Type B pancreatic cell (in vitro differentiated cells): ENCODE measurements at regions not wholly inside any gene's neighbourhood (a gene's known extent, or its start where the extent isn't known, plus 50 kb on each side); places are given as distances from the start of the nearest gene placed in this dataset.

ENCODE experiments used
- DNase-seq: peaks from one replicate; pipeline ENCODE4 v3.0.0; 2021; ENCODE audit warnings: mixed read lengths; ENCODE audit not compliant: unreplicated experiment; ENCODE audit errors: extremely low spot score
- H3K27ac Mint-ChIP-seq: 2 replicates; pipeline ENCODE4 v1.8.0; 2021; ENCODE audit warnings: mild to moderate bottlenecking, mixed read lengths
- H3K27me3 Mint-ChIP-seq: 2 replicates; pipeline ENCODE4 v1.8.0; 2021; ENCODE audit warnings: mixed read lengths
- H3K36me3 Mint-ChIP-seq: 2 replicates; pipeline ENCODE4 v1.8.0; 2021; ENCODE audit warnings: mixed read lengths
- H3K4me1 Mint-ChIP-seq: one replicate; pipeline ENCODE4 v1.8.0; 2021; ENCODE audit warnings: mixed read lengths; ENCODE audit not compliant: unreplicated experiment
- H3K4me3 Mint-ChIP-seq: 2 replicates; pipeline ENCODE4 v1.8.0; 2021; ENCODE audit warnings: mild to moderate bottlenecking, mixed read lengths
- H3K9me3 Mint-ChIP-seq: 2 replicates; pipeline ENCODE4 v1.8.0; 2021; ENCODE audit warnings: mixed read lengths
- TF ChIP-seq, protein P1 (sequence below): fragments of 200-600 bp; sonication (generic); conservative IDR thresholded peaks from 2 replicates; pipeline ENCODE4 v1.5.0; 2021; ENCODE audit warnings: antibody characterized with exemption, mild to moderate bottlenecking

GRCh38 chr15:85977586-85977985 lies 102.1 kb upstream of the AGBL1 start:
- DNase-seq: no peak
- peaks cover 11% of the 10 kb centered on the region for H3K27me3 Mint-ChIP-seq
- no peaks in the 10 kb centered on the region for H3K9me3 Mint-ChIP-seq
- TF ChIP-seq, protein P1, sequence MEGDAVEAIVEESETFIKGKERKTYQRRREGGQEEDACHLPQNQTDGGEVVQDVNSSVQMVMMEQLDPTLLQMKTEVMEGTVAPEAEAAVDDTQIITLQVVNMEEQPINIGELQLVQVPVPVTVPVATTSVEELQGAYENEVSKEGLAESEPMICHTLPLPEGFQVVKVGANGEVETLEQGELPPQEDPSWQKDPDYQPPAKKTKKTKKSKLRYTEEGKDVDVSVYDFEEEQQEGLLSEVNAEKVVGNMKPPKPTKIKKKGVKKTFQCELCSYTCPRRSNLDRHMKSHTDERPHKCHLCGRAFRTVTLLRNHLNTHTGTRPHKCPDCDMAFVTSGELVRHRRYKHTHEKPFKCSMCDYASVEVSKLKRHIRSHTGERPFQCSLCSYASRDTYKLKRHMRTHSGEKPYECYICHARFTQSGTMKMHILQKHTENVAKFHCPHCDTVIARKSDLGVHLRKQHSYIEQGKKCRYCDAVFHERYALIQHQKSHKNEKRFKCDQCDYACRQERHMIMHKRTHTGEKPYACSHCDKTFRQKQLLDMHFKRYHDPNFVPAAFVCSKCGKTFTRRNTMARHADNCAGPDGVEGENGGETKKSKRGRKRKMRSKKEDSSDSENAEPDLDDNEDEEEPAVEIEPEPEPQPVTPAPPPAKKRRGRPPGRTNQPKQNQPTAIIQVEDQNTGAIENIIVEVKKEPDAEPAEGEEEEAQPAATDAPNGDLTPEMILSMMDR: no peak
- no peaks in the 10 kb centered on the region for H3K36me3 Mint-ChIP-seq
- H3K4me1 Mint-ChIP-seq: no peaks in the 10 kb centered on the region
- no peak overlapping the region for H3K4me3 Mint-ChIP-seq
- H3K27ac Mint-ChIP-seq: no peak overlapping the region

DNA sequence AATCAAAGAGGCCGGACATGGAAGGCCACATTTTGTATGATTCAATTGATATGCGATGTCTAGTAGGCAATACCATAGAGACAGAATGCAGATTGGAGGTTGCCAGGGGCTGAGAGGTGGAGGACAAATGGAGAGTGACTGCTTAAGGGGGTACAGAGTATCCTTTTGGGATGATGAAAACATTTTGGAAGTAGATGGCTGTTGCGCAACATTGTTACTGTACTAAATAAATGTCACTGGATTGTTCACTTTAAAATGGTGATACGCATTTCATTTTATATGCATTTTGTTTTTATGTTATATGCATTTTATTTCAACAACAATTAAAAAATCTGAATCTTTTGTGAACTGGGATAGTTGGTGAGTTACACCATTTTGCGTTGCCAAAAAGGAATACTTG lies 99.7 kb upstream of the AGBL1 start:
- TF ChIP-seq, protein P1: no peak
- Mint-ChIP-seq H3K27ac (no peak overlapping the region), H3K9me3 (no peaks in the 10 kb centered on the region), H3K27me3 (peaks cover 11% of the 10 kb centered on the region), H3K36me3 (no peaks in the 10 kb centered on the region), H3K4me1 (no peaks in the 10 kb centered on the region), H3K4me3 (no peak overlapping the region)
- no peak for DNase-seq

GRCh38 chr15:85980946-85981345 lies 98.7 kb upstream of the AGBL1 start:
- Mint-ChIP-seq H3K27ac (no peak overlapping the region), H3K27me3 (peaks cover 11% of the 10 kb centered on the region), H3K4me1 (no peaks in the 10 kb centered on the region), H3K4me3 (no peak overlapping the region), H3K36me3 (no peaks in the 10 kb centered on the region), H3K9me3 (no peaks in the 10 kb centered on the region)
- TF ChIP-seq, protein P1: no peak
- no peak for DNase-seq

DNA sequence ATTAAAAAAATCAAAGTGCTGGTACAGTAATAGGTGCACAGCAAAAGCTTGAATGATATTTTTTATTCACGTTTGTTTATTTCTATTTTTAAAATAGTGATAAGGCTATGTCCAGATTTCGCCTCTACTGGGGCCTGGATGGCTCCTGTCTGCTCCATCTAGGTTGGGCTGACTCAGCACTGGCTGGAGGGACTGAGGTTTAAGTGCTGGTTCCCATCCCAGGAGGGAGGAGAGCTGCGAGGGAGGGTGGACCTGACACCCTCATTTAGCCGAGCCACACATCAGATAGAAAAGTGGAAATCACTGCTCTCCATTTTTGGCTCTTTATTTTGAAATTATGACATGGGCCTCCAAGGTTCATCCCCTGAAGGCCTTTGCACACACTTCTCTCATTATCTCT lies 95.4 kb upstream of the AGBL1 start:
- no peak overlapping the region for H3K4me3 Mint-ChIP-seq
- H3K36me3 Mint-ChIP-seq: no peaks in the 10 kb centered on the region
- H3K27me3 Mint-ChIP-seq: peaks cover 3% of the 10 kb centered on the region
- no peaks in the 10 kb centered on the region for H3K9me3 Mint-ChIP-seq
- H3K27ac Mint-ChIP-seq: no peak overlapping the region
- TF ChIP-seq, protein P1: no peak
- no peaks in the 10 kb centered on the region for H3K4me1 Mint-ChIP-seq
- no peak for DNase-seq

- no peaks in the 10 kb centered on the region for H3K9me3 Mint-ChIP-seq
- TF ChIP-seq, protein P1: no peak
- no peaks in the 10 kb centered on the region for H3K4me1 Mint-ChIP-seq
- H3K36me3 Mint-ChIP-seq: no peaks in the 10 kb centered on the region
- no peak for DNase-seq
- no peaks in the 10 kb centered on the region for H3K27me3 Mint-ChIP-seq
- no peak overlapping the region for H3K4me3 Mint-ChIP-seq
- H3K27ac Mint-ChIP-seq: no peak overlapping the region
These were observed 93.6 kb upstream of the AGBL1 start for GRCh38 chr15:85986116-85986515.

DNA sequence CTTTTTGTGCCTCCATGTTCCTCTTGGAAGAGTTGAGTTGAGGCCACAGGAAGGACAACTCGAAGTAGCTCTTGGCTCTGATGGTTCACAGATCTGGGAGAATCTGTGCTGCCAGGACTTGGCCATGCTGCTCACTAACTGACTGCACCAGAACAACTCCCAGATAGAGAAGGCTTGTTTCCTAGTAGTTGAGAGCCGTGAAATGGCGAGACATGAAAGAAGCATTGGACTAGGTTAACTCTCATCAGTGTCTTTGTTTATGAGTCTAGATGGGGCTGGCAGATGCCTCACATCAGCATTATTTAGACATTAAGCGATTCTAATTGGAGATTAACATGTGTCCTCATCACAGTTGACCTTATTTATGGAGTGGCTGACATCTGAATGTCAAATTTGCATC lies 92.9 kb upstream of the AGBL1 start:
- Mint-ChIP-seq H3K4me1 (no peaks in the 10 kb centered on the region), H3K27me3 (no peaks in the 10 kb centered on the region), H3K36me3 (no peaks in the 10 kb centered on the region), H3K27ac (no peak overlapping the region), H3K4me3 (no peak overlapping the region), H3K9me3 (no peaks in the 10 kb centered on the region)
- DNase-seq: no peak
- TF ChIP-seq, protein P1: no peak
